ENCODE measurements at regions not wholly inside any gene's neighbourhood (a gene's known extent, or its start where the extent isn't known, plus 50 kb on each side); places are given as distances from the start of the nearest gene placed in this dataset.

DNA sequence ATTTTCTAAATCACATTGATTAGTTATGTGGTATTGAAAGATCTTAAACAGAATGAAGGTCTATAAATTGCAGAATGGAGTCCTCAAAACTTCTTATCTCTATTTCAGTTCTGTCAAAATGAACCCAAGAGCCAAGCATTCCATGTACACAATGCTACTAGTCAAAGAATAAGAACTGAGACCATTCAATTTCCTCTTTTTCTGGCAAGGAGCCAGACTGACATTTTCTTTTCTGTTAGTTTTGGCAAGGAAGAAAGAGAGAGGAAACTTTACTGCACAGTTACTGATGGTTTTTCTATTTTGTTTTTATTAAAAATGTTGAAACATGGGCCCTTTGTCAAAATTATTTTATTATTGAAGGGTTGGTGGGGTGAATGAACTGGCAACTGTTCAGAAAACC, 181.8 kb upstream of the FERD3L start:
- no peak for TF ChIP-seq EP300 (IDR thresholded peaks at IDR 0.05)
- TF ChIP-seq, protein P1, sequence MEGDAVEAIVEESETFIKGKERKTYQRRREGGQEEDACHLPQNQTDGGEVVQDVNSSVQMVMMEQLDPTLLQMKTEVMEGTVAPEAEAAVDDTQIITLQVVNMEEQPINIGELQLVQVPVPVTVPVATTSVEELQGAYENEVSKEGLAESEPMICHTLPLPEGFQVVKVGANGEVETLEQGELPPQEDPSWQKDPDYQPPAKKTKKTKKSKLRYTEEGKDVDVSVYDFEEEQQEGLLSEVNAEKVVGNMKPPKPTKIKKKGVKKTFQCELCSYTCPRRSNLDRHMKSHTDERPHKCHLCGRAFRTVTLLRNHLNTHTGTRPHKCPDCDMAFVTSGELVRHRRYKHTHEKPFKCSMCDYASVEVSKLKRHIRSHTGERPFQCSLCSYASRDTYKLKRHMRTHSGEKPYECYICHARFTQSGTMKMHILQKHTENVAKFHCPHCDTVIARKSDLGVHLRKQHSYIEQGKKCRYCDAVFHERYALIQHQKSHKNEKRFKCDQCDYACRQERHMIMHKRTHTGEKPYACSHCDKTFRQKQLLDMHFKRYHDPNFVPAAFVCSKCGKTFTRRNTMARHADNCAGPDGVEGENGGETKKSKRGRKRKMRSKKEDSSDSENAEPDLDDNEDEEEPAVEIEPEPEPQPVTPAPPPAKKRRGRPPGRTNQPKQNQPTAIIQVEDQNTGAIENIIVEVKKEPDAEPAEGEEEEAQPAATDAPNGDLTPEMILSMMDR (IDR thresholded peaks at IDR 0.05), result no peak
